ENCODE measurements at regions not wholly inside any gene's neighbourhood (a gene's known extent, or its start where the extent isn't known, plus 50 kb on each side); places are given as distances from the start of the nearest gene placed in this dataset.

DNA sequence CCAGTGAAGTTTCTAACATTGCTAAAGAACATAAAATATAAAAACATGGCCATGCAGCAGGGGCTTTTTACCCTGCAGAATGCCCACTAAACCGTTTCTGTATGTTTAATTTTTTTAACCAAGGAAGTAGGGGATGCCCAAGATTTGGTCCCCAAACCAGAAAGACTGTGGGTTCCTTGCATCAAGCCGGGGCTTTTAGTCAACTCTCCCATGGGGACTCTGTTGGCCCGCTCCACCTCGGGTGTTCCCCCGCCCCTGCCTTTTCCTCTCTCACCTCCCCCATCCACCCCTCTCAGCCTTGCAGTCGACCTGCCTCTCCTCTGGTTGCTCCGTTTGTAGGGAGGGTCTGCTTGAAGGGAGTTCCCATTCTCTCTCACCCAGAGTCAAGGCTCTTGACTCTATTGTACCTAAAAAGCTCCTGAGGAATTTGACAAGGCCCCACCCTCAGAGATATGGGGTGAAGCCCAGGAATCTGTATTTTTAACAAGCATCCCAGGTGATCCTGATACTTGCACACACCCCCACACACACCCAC, 117.5 kb downstream of the TOMM20 start:
- DNase-seq = no peak
- Histone ChIP-seq H2AFZ (ENCODE audit: low read length) (peak overlapping the region; percentile 89; the same call in 1 of the 2 replicates), H3K9me3 (ENCODE audit: low read length) (no peaks in the 10 kb centered on the region), H4K20me1 (ENCODE audit: insufficient read depth, low read depth, low read length) (no peaks in the 10 kb centered on the region), H3K4me2 (ENCODE audit: low read depth, low read length, poor library complexity, severe bottlenecking) (peak overlapping the region; percentile 28), H3K27ac (ENCODE audit: low read length) (no peak overlapping the region), H3K27me3 (ENCODE audit: low read length) (no peaks in the 10 kb centered on the region), H3K4me1 (ENCODE audit: low read length) (peaks cover 35% of the 10 kb centered on the region), H3K9ac (ENCODE audit: low read length) (peak overlapping the region; percentile 20; the same call in 1 of the 2 replicates), H3K36me3 (ENCODE audit: insufficient read depth, low read length) (no peaks in the 10 kb centered on the region), H3K4me3 (ENCODE audit: low read length) (peak overlapping the region; percentile 15; the same call in 1 of the 2 replicates), H3K79me2 (ENCODE audit: low read length) (no peaks in the 10 kb centered on the region), H3K9me2 (replicated peaks; ENCODE audit: insufficient read depth, low read length) (no peaks in the 10 kb centered on the region)

DNA sequence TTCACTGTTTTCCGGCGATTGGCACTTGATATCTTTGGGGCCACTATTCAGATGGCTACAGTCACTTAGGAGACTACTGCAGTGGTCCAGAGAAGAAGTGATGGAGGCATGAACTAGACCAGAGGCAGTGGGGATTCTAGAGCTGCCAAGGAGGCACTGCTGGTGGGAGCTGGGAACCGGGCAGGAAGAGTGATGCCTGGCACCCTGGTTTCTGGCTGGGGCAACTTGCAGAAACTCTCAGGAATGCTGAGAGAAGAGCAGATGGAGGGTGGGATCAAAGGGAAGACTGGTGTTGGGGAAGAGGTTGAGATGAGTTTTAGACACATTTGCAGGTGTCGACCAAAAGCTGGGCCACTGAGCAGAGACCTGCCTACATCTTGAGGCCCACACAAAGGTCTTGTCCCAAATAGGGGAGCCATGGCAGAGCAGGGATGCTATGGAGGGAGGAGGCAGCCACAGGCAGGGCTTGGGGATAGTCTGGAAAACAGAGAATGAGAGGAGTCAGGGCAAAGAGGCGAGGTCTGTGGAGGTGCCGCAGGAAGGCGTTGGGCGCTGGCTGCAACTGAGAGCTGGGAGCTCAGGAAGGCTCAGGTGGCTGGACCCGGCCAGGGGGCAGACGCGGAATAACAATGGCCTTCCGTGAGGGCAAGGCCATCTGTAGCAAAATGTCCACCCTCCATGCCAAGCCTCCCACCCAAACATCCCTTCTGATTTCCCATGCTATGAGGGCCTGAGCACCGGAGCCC, 118.9 kb downstream of the TOMM20 start:
- no peak overlapping the region for H3K9ac ChIP-seq (ENCODE audit: low read length)

DNA sequence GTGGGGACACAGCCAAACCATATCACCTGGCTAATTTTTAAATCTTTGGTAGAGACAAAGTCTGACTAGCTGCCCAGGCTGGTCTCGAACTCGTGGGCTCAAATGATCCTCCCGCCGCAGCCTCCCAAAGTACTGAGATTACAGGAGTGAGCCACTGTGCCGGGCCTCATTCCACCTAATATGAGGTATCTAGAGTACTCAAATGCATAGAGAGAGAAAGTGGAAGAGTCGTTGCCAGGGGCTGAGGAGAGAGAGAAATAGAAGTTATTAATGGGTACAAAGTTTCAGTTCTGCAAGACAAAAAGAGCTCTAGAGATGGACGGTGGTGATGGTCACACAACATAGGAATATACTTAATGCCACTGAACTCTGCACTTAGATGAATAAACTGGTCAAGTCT, 119.6 kb downstream of the TOMM20 start:
- no peak overlapping the region for H3K27ac ChIP-seq (ENCODE audit: low read length)

More for the DNA sequence above, 118.9 kb downstream of the TOMM20 start:
- no peaks in the 10 kb centered on the region for H3K36me3 ChIP-seq (ENCODE audit: insufficient read depth, low read length)
- H3K4me3 ChIP-seq (ENCODE audit: low read length) = no peak overlapping the region
- DNase-seq = no peak
- no peaks in the 10 kb centered on the region for H3K27me3 ChIP-seq (ENCODE audit: low read length)
- H3K27ac ChIP-seq (ENCODE audit: low read length) = no peak overlapping the region
- peaks cover 45% of the 10 kb centered on the region for H3K4me1 ChIP-seq (ENCODE audit: low read length)
- no peaks in the 10 kb centered on the region for H3K9me3 ChIP-seq (ENCODE audit: low read length)
- no peaks in the 10 kb centered on the region for H3K79me2 ChIP-seq (ENCODE audit: low read length)
- no peaks in the 10 kb centered on the region for H3K9me2 ChIP-seq (replicated peaks; ENCODE audit: insufficient read depth, low read length)
- no peak overlapping the region for H3K4me2 ChIP-seq (ENCODE audit: low read depth, low read length, poor library complexity, severe bottlenecking)
- H4K20me1 ChIP-seq (ENCODE audit: insufficient read depth, low read depth, low read length) = no peaks in the 10 kb centered on the region
- no peak overlapping the region for H2AFZ ChIP-seq (ENCODE audit: low read length)

DNA sequence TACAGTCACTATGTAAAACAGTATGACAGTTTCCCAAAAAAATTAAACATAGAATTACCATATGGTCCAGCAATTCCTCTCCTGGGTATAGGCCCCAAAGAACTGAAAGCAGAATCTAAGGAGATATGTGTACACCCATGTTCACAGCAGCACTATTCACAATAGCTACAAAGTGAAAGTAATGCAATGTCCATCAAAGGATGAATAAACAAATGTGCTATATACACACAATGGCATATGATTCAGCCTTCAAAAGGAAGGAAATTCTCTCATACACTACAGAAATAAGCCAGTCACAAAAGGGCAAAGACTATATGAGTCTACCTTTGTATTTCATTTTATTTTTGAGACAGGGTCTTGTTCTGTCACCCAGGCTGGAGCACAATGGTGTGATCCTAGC, 120.4 kb downstream of the TOMM20 start:
- DNase-seq = no peak
- Histone ChIP-seq H3K9me2 (replicated peaks; ENCODE audit: insufficient read depth, low read length) (no peaks in the 10 kb centered on the region), H3K36me3 (ENCODE audit: insufficient read depth, low read length) (no peaks in the 10 kb centered on the region), H3K9me3 (ENCODE audit: low read length) (no peaks in the 10 kb centered on the region), H3K27me3 (ENCODE audit: low read length) (no peaks in the 10 kb centered on the region), H3K4me1 (ENCODE audit: low read length) (peaks cover 60% of the 10 kb centered on the region), H4K20me1 (ENCODE audit: insufficient read depth, low read depth, low read length) (no peaks in the 10 kb centered on the region), H3K27ac (ENCODE audit: low read length) (no peak overlapping the region), H3K4me3 (ENCODE audit: low read length) (no peak overlapping the region), H2AFZ (ENCODE audit: low read length) (no peak overlapping the region), H3K79me2 (ENCODE audit: low read length) (no peaks in the 10 kb centered on the region), H3K9ac (ENCODE audit: low read length) (no peak overlapping the region), H3K4me2 (ENCODE audit: low read depth, low read length, poor library complexity, severe bottlenecking) (no peak overlapping the region)

More for the DNA sequence above, 119.6 kb downstream of the TOMM20 start:
- Histone ChIP-seq H3K4me2 (ENCODE audit: low read depth, low read length, poor library complexity, severe bottlenecking) (no peak overlapping the region), H3K4me3 (ENCODE audit: low read length) (no peak overlapping the region), H3K27me3 (ENCODE audit: low read length) (no peaks in the 10 kb centered on the region), H3K79me2 (ENCODE audit: low read length) (no peaks in the 10 kb centered on the region), H3K36me3 (ENCODE audit: insufficient read depth, low read length) (no peaks in the 10 kb centered on the region), H4K20me1 (ENCODE audit: insufficient read depth, low read depth, low read length) (no peaks in the 10 kb centered on the region), H2AFZ (ENCODE audit: low read length) (no peak overlapping the region), H3K9me2 (replicated peaks; ENCODE audit: insufficient read depth, low read length) (no peaks in the 10 kb centered on the region), H3K4me1 (ENCODE audit: low read length) (peaks cover 52% of the 10 kb centered on the region), H3K9me3 (ENCODE audit: low read length) (no peaks in the 10 kb centered on the region), H3K9ac (ENCODE audit: low read length) (no peak overlapping the region)
- no peak for DNase-seq

DNA sequence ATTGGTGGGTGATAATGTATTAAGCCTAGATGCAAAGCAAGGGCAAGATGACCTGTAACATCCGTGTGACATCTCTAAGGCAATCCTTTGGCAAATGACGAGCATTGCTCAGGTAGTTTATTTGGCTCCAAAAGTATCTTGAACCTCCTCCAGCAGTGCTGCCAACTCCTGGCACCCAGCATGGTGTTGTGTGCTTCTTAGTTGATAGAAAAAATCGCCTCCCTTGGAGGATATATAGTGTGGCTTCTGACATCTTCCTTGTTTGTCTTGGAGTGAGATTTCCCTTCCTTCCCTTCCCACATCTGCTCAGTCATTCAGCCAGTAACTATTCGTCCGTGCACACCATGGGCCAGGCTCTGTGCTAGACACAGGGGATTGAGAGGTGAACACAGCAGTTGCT, 121.8 kb downstream of the TOMM20 start:
- H3K4me3 ChIP-seq (ENCODE audit: low read length) = no peak overlapping the region
- DNase-seq = no peak
- H3K27me3 ChIP-seq (ENCODE audit: low read length) = no peaks in the 10 kb centered on the region
- H3K9ac ChIP-seq (ENCODE audit: low read length) = no peak overlapping the region
- H3K36me3 ChIP-seq (ENCODE audit: insufficient read depth, low read length) = no peaks in the 10 kb centered on the region
- no peaks in the 10 kb centered on the region for H4K20me1 ChIP-seq (ENCODE audit: insufficient read depth, low read depth, low read length)
- H3K27ac ChIP-seq (ENCODE audit: low read length) = no peak overlapping the region
- no peaks in the 10 kb centered on the region for H3K9me3 ChIP-seq (ENCODE audit: low read length)
- H3K79me2 ChIP-seq (ENCODE audit: low read length) = no peaks in the 10 kb centered on the region
- H2AFZ ChIP-seq (ENCODE audit: low read length) = no peak overlapping the region
- H3K9me2 ChIP-seq (replicated peaks; ENCODE audit: insufficient read depth, low read length) = no peaks in the 10 kb centered on the region
- no peak overlapping the region for H3K4me2 ChIP-seq (ENCODE audit: low read depth, low read length, poor library complexity, severe bottlenecking)
- peaks cover 64% of the 10 kb centered on the region for H3K4me1 ChIP-seq (ENCODE audit: low read length)

DNA sequence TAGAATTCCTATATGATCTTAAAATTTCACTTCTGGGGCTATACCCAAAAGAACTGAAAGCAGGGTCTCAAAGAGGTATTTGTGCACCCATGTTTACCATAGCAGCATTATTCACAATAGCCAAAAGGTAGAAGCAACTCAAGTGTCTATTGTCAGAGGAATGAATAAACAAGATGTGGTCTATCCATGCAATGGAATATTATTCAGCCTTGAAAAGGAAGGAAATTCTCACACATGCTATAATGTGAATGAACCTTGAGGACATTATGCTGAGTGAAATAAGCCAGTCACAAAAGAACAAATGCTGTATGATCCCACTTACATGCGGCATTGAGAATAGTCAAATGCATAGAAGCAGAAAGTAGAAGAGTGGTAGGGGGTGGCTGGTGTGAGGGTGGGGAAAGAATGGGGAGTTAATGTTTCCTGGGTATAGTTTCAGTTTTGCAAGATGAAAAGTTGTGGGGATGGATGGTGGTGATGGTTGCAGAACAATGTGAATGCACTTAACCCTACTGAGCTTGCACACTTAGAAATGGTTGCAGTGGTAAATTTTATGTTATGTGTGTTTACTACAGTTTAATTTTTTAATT, 122.4 kb downstream of the TOMM20 start:
- Histone ChIP-seq H3K9ac (ENCODE audit: low read length) (no peak overlapping the region), H3K9me2 (replicated peaks; ENCODE audit: insufficient read depth, low read length) (no peaks in the 10 kb centered on the region), H2AFZ (ENCODE audit: low read length) (no peak overlapping the region), H3K36me3 (ENCODE audit: insufficient read depth, low read length) (no peaks in the 10 kb centered on the region), H3K4me2 (ENCODE audit: low read depth, low read length, poor library complexity, severe bottlenecking) (peak overlapping the region; percentile 53), H3K9me3 (ENCODE audit: low read length) (no peaks in the 10 kb centered on the region), H4K20me1 (ENCODE audit: insufficient read depth, low read depth, low read length) (no peaks in the 10 kb centered on the region), H3K27ac (ENCODE audit: low read length) (peak overlapping the region; percentile 90; the same call in 1 of the 2 replicates), H3K79me2 (ENCODE audit: low read length) (no peaks in the 10 kb centered on the region), H3K4me3 (ENCODE audit: low read length) (no peak overlapping the region), H3K27me3 (ENCODE audit: low read length) (no peaks in the 10 kb centered on the region), H3K4me1 (ENCODE audit: low read length) (peaks cover 63% of the 10 kb centered on the region)
- no peak for DNase-seq

DNA sequence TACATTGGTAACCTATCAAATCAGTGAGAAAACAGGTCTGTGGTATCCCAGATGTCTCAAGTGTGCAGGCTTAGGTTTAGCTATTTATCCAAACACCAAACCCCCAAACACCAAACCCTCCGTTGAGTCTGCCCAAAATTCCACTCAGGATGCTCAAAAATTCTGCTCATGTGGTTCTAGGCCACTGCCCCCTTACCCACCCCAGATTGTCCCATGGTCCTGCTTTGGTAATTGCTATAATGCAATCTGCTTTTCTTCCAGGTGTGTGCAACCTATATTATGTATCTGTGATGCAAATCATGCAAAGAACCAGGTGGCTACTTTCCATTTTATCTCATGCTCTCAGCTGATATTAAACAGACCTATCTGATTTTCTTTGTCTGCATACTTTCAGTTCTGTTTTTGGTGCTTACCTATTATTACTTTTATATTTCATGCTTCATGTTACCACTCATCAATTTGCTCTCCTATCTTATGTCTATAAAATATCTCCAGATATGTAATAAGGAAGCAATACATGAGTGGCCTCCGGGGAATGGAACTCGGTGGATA, 123.7 kb downstream of the TOMM20 start:
- H4K20me1 ChIP-seq (ENCODE audit: insufficient read depth, low read depth, low read length) = no peaks in the 10 kb centered on the region
- H3K79me2 ChIP-seq (ENCODE audit: low read length) = no peaks in the 10 kb centered on the region
- DNase-seq = peak; percentile 80
- H3K4me3 ChIP-seq (ENCODE audit: low read length) = peak overlapping the region; percentile 39; the same call in 1 of the 2 replicates
- H3K27ac ChIP-seq (ENCODE audit: low read length) = peak overlapping the region; percentile 90
- H3K9me2 ChIP-seq (replicated peaks; ENCODE audit: insufficient read depth, low read length) = no peaks in the 10 kb centered on the region
- peaks cover 60% of the 10 kb centered on the region for H3K4me1 ChIP-seq (ENCODE audit: low read length)
- no peak overlapping the region for H2AFZ ChIP-seq (ENCODE audit: low read length)
- no peaks in the 10 kb centered on the region for H3K36me3 ChIP-seq (ENCODE audit: insufficient read depth, low read length)
- no peaks in the 10 kb centered on the region for H3K9me3 ChIP-seq (ENCODE audit: low read length)
- H3K4me2 ChIP-seq (ENCODE audit: low read depth, low read length, poor library complexity, severe bottlenecking) = peak overlapping the region; percentile 53
- no peaks in the 10 kb centered on the region for H3K27me3 ChIP-seq (ENCODE audit: low read length)
- H3K9ac ChIP-seq (ENCODE audit: low read length) = peak overlapping the region; percentile 25; the same call in 1 of the 2 replicates

DNA sequence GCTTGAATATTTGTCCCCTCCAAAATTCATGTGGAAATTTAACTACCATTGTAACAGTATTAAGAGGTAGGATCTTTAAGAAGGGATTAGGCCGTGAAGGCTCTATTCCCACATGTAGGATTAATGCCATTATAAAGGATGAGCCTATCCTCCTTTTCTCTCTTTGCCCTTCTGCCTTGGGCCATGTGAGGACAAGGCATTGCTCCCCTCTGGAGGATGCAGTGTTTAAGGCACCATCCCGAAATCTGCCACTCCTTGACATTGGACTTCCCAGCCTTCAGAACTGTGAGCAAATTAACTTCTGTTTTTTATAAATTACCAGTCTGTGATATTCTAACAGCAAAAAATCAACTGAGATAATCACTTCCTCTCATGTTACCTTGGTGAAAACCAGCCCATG, 124.4 kb downstream of the TOMM20 start:
- H3K4me2 ChIP-seq (ENCODE audit: low read depth, low read length, poor library complexity, severe bottlenecking) = peak overlapping the region; percentile 53

More for the DNA sequence above, 124.4 kb downstream of the TOMM20 start:
- Histone ChIP-seq H3K36me3 (ENCODE audit: insufficient read depth, low read length) (no peaks in the 10 kb centered on the region), H3K9ac (ENCODE audit: low read length) (peak overlapping the region; percentile 25; the same call in 1 of the 2 replicates), H3K27ac (ENCODE audit: low read length) (peak overlapping the region; percentile 90), H3K79me2 (ENCODE audit: low read length) (no peaks in the 10 kb centered on the region), H4K20me1 (ENCODE audit: insufficient read depth, low read depth, low read length) (no peaks in the 10 kb centered on the region), H3K27me3 (ENCODE audit: low read length) (no peaks in the 10 kb centered on the region), H3K4me1 (ENCODE audit: low read length) (peaks cover 58% of the 10 kb centered on the region), H3K4me3 (ENCODE audit: low read length) (peak overlapping the region; percentile 39; the same call in 1 of the 2 replicates), H3K9me3 (ENCODE audit: low read length) (no peaks in the 10 kb centered on the region), H2AFZ (ENCODE audit: low read length) (no peak overlapping the region), H3K9me2 (replicated peaks; ENCODE audit: insufficient read depth, low read length) (no peaks in the 10 kb centered on the region)
- no peak for DNase-seq

Data from Karpas-422 (cell line).